CD4-positive, alpha-beta T cell (primary cell): ENCODE measurements at regions not wholly inside any gene's neighbourhood (a gene's known extent, or its start where the extent isn't known, plus 50 kb on each side); places are given as distances from the start of the nearest gene placed in this dataset.

Source experiments
- ATAC-seq: fragments of 200-7000 bp; cut with Tn5 transposase; one replicate; pipeline ENCODE4 v1.10.0; 2022; ENCODE audit warnings: mild to moderate bottlenecking; ENCODE audit not compliant: poor library complexity
- CTCF ChIA-PET: fragments of 350-600 bp; sonication (Branson Sonifier 250); formaldehyde crosslinking; loops from one replicate; lab custom pipeline; 2021; ENCODE audit warnings: antibody characterized with exemption, inconsistent platforms; lab: Charles Lee
- POLR2A ChIA-PET: fragments of 350-600 bp; sonication (Branson Sonifier 250); formaldehyde crosslinking; loops from one replicate; lab custom pipeline; 2021; ENCODE audit warnings: antibody characterized with exemption, inconsistent platforms; lab: Charles Lee
- DNase-seq, 14 experiments: peaks; one replicate each; pipeline ENCODE4 v3.0.0-alpha.2; 2013 to 2020; ENCODE audit warnings: mixed read lengths in 2 of 14
- H3K27ac ChIP-seq, 2 donors: one replicate each; pipeline versions ENCODE4 v1.5.1 to v1.7.0; 2013; ENCODE audit warnings: low read length in 2 of 2, low read depth in 1 of 2, mild to moderate bottlenecking in 1 of 2
- H3K27me3 ChIP-seq, 2 experiments: 1 replicate in 1 of 2; 2 replicates in 1 of 2; pipeline versions ENCODE4 v1.6.1 to v1.7.0; 2013; ENCODE audit warnings: low read length in 2 of 2, control low read depth in 1 of 2, mild to moderate bottlenecking in 1 of 2, moderate library complexity in 1 of 2; ENCODE audit not compliant: insufficient read depth in 2 of 2, control insufficient read depth in 1 of 2
- H3K36me3 ChIP-seq: one replicate; pipeline ENCODE4 v1.6.1; 2013; ENCODE audit warnings: low read length, control low read depth; ENCODE audit not compliant: insufficient read depth
- H3K4me1 ChIP-seq: one replicate; pipeline ENCODE4 v1.6.1; 2013; ENCODE audit warnings: low read length, control low read depth; ENCODE audit not compliant: insufficient read depth
- H3K4me3 ChIP-seq: one replicate; pipeline ENCODE4 v1.5.1; 2013; ENCODE audit warnings: mild to moderate bottlenecking, low read length, moderate library complexity
- H3K9me3 ChIP-seq, 2 experiments: 1 replicate in 1 of 2; 2 replicates in 1 of 2; pipeline versions ENCODE4 v1.6.1 to v1.7.0; 2013; ENCODE audit warnings: low read length in 2 of 2, mild to moderate bottlenecking in 2 of 2, control low read depth in 1 of 2, moderate library complexity in 1 of 2; ENCODE audit not compliant: control insufficient read depth in 1 of 2, insufficient read depth in 1 of 2
- H3K27ac Mint-ChIP-seq: one replicate; pipeline ENCODE4 v1.8.0; 2020; ENCODE audit warnings: mixed read lengths
- H3K27me3 Mint-ChIP-seq: one replicate; pipeline ENCODE4 v1.8.0; 2021; ENCODE audit warnings: mixed read lengths
- H3K36me3 Mint-ChIP-seq: one replicate; pipeline ENCODE4 v1.8.0; 2021; ENCODE audit warnings: low read depth, mixed read lengths
- H3K4me1 Mint-ChIP-seq: one replicate; pipeline ENCODE4 v1.8.0; 2021; ENCODE audit warnings: low read depth, mixed read lengths
- H3K4me3 Mint-ChIP-seq: one replicate; pipeline ENCODE4 v1.8.0; 2020; ENCODE audit warnings: mild to moderate bottlenecking, mixed read lengths
- H3K9me3 Mint-ChIP-seq: one replicate; pipeline ENCODE4 v1.8.0; 2020; ENCODE audit warnings: mixed read lengths
- intact Hi-C, 2 experiments: fragments of 100-400 bp; cut with DNase I in 1 of 2; cut with micrococcal nuclease in 1 of 2; formaldehyde crosslinking; loops; one replicate each; pipeline versions ENCODE4 v1.15.1 to v1.9.0; 2023 to 2025; cut with DNase I, micrococcal nuclease
- TF ChIP-seq, protein P1 (sequence below): fragments of 200-600 bp; IDR thresholded peaks from one replicate; pipeline ENCODE4 v1.8.0; 2022; ENCODE audit warnings: antibody characterized with exemption, mild to moderate bottlenecking

DNA sequence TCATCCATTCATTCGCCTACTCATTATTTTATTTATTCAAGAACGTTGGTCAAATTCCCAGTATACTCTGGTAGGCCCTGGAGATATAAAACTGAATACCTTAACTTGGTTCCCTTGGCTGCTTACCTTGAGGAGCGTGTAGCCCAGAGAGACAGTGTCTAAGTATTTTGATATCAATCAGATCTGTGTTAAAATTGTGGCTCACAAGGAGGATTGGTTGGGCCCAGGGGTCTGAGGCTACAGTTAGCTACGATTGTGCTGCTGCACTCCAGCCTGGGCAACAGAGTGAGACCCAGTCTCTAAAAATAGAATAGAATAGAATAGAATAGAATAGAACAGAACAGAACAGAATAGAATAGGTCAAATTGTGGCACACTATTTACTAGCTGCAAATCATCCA lies 438.4 kb downstream of the ADAMTS20 start:
- ChIA-PET POLR2A (no interaction called here), CTCF (no interaction called here)
- Histone ChIP-seq H3K4me3 (no peak overlapping the region), H3K36me3 (no peaks in the 10 kb centered on the region), H3K4me1 (no peaks in the 10 kb centered on the region), H3K9me3 (no peaks in the 10 kb centered on the region), H3K27ac (no peak overlapping the region), H3K27me3 (no peaks in the 10 kb centered on the region)
- TF ChIP-seq, protein P1, sequence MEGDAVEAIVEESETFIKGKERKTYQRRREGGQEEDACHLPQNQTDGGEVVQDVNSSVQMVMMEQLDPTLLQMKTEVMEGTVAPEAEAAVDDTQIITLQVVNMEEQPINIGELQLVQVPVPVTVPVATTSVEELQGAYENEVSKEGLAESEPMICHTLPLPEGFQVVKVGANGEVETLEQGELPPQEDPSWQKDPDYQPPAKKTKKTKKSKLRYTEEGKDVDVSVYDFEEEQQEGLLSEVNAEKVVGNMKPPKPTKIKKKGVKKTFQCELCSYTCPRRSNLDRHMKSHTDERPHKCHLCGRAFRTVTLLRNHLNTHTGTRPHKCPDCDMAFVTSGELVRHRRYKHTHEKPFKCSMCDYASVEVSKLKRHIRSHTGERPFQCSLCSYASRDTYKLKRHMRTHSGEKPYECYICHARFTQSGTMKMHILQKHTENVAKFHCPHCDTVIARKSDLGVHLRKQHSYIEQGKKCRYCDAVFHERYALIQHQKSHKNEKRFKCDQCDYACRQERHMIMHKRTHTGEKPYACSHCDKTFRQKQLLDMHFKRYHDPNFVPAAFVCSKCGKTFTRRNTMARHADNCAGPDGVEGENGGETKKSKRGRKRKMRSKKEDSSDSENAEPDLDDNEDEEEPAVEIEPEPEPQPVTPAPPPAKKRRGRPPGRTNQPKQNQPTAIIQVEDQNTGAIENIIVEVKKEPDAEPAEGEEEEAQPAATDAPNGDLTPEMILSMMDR, result no peak
- Mint-ChIP-seq H3K27me3 (no peaks in the 10 kb centered on the region), H3K4me1 (no peaks in the 10 kb centered on the region), H3K9me3 (peaks cover 2% of the 10 kb centered on the region), H3K27ac (no peak overlapping the region), H3K4me3 (no peak overlapping the region), H3K36me3 (no peaks in the 10 kb centered on the region)
- DNase-seq (no peak), ATAC-seq (no peak)
- intact Hi-C loops, result no loop called here

DNA sequence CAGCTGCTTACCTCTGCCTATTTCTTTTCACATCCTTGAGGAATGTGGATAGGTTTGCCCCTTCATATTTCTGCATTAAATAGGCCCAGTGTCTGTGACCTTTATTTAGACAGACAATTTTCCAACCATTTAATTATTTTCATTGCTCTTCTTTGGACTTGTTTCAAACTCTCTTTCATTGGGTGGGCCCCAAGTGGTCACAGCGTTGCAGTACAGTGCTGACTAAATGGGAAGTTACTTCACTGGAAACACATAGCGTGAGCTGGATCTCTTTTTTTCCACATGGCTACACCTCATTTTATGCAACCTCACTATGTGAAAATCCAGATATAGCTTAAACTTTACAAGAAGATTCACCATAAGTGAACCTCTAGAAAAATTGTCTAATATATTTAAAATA lies 438.9 kb downstream of the ADAMTS20 start:
- intact Hi-C loops, result no loop called here
- H3K27me3 ChIP-seq, result no peaks in the 10 kb centered on the region
- POLR2A ChIA-PET, result no interaction called here
- Mint-ChIP-seq H3K27me3 (no peaks in the 10 kb centered on the region), H3K9me3 (peaks cover 2% of the 10 kb centered on the region), H3K4me3 (no peak overlapping the region), H3K36me3 (no peaks in the 10 kb centered on the region), H3K4me1 (no peaks in the 10 kb centered on the region), H3K27ac (no peak overlapping the region)
- no peak for ATAC-seq
- no peaks in the 10 kb centered on the region for H3K4me1 ChIP-seq
- H3K9me3 ChIP-seq, result no peaks in the 10 kb centered on the region
- no peaks in the 10 kb centered on the region for H3K36me3 ChIP-seq
- H3K27ac ChIP-seq, result no peak overlapping the region
- CTCF ChIA-PET, result no interaction called here
- no peak for DNase-seq
- TF ChIP-seq, protein P1, result no peak
- no peak overlapping the region for H3K4me3 ChIP-seq

DNA sequence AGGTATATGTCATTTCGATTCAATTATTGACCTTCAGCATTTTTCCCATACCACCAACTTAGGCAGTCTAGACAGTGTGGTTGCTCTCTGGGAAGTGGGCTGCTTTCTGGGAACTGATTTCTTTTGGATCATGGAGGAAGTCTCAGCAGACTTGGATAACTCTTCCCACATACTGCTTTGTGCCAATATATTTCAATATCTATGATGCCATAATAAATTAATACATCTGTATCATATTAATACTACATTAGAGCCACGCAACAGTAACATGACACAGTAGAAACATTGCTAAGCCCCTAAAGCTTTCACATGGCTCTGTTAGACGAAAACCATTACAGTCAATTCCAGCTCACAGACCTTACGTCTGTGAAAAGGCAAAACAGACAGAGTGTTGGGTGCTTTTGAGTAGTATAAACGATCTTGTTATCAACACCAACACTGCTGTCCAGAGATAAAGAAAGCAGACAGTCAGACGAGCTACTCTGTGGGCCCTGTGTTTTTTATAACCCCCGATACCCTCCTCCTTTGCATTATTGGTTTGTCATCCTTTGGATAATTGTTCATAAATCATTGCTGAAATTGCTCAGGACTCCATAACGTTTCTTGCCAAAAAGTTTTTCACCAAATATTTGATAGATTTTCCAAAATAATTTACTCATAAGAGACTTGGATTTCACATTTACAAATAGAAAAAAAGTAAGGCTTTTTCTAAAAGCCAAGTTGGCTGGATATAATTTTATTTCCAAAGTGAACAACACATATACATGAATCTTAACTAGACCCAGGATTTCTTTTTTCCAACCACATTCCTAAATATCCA lies 439.7 kb downstream of the ADAMTS20 start:
- Mint-ChIP-seq H3K4me1 (no peaks in the 10 kb centered on the region), H3K27ac (no peak overlapping the region), H3K27me3 (no peaks in the 10 kb centered on the region), H3K4me3 (no peak overlapping the region), H3K9me3 (peaks cover 2% of the 10 kb centered on the region), H3K36me3 (no peaks in the 10 kb centered on the region)
- intact Hi-C loops, result no loop called here
- Histone ChIP-seq H3K9me3 (no peaks in the 10 kb centered on the region), H3K36me3 (no peaks in the 10 kb centered on the region), H3K27ac (no peak overlapping the region), H3K4me1 (no peaks in the 10 kb centered on the region), H3K27me3 (no peaks in the 10 kb centered on the region), H3K4me3 (no peak overlapping the region)
- TF ChIP-seq, protein P1, result no peak
- ChIA-PET POLR2A (no interaction called here), CTCF (no interaction called here)
- ATAC-seq (no peak), DNase-seq (no peak)
